ENCODE measurements at regions not wholly inside any gene's neighbourhood (a gene's known extent, or its start where the extent isn't known, plus 50 kb on each side); places are given as distances from the start of the nearest gene placed in this dataset.
A peak's percentile ranks its signal among the peaks of the same experiment; 100 is the strongest.

DNA sequence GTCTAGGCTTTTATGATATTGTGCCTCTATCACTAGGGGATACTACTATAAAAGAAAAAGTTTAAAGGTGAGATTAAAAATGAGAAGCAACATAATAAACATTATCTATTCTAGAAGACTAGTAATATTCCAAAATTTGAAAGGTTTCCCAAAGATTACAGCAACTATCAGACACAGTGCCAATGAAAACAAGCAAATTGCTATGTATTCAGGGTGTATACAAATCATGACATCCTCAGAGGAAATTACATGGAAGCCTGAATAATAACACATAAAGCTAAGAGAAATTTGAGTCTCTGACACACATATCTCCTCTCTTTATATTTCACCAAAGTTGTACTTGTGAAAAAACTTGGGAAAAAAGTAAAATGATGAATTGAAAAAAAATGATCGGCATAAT lies 327.0 kb downstream of the SEC23A start:
- Histone ChIP-seq H3K4me3 (ENCODE audit: insufficient read length, low read depth) (no peak overlapping the region), H3K27me3 (ENCODE audit: insufficient read depth, insufficient read length) (no peaks in the 10 kb centered on the region), H3K36me3 (ENCODE audit: insufficient read depth, insufficient read length, low read length) (no peaks in the 10 kb centered on the region), H3K9me3 (ENCODE audit: insufficient read depth, low read length) (no peaks in the 10 kb centered on the region), H3K9ac (ENCODE audit: insufficient read length, low read depth) (no peak overlapping the region), H3K4me1 (ENCODE audit: insufficient read depth, insufficient read length) (no peaks in the 10 kb centered on the region)
- DNase-seq (ENCODE audit: low read depth, low spot score): no peak
- TF ChIP-seq ZNF274 (IDR thresholded peaks at IDR 0.05; ENCODE audit: low read depth, low read length) (no peak), YY1 (IDR thresholded peaks at IDR 0.05; ENCODE audit: insufficient read depth, insufficient read length) (no peak), SUZ12 (IDR thresholded peaks at IDR 0.05; ENCODE audit: extremely low read depth, insufficient read depth, insufficient read length) (no peak)

DNA sequence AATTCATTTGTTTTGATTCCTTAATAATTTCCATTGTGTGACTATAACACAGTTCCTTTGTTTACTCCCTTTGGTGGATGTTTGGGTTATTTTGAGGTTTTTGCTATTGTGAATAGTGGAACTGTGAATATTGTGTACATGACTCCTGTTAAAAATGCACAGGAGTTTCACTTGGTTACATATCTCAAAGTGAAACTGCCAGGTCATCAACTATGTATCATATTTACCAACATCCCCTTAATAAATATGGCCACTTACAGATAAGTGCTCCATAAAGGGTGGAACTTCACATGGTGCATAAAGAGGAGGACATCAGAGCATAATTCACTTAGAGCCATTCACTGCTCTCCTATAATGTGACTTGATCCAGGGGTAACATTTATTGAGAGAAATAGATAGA lies 328.9 kb downstream of the SEC23A start:
- TF ChIP-seq SUZ12 (IDR thresholded peaks at IDR 0.05; ENCODE audit: extremely low read depth, insufficient read depth, insufficient read length) (no peak), ZNF274 (IDR thresholded peaks at IDR 0.05; ENCODE audit: low read depth, low read length) (no peak), YY1 (IDR thresholded peaks at IDR 0.05; ENCODE audit: insufficient read depth, insufficient read length) (no peak)
- DNase-seq (ENCODE audit: low read depth, low spot score): no peak
- Histone ChIP-seq H3K4me1 (ENCODE audit: insufficient read depth, insufficient read length) (no peaks in the 10 kb centered on the region), H3K9me3 (ENCODE audit: insufficient read depth, low read length) (no peaks in the 10 kb centered on the region), H3K9ac (ENCODE audit: insufficient read length, low read depth) (no peak overlapping the region), H3K27me3 (ENCODE audit: insufficient read depth, insufficient read length) (no peaks in the 10 kb centered on the region), H3K36me3 (ENCODE audit: insufficient read depth, insufficient read length, low read length) (no peaks in the 10 kb centered on the region), H3K4me3 (ENCODE audit: insufficient read length, low read depth) (no peak overlapping the region)

- no peak overlapping the region for H3K9ac ChIP-seq (ENCODE audit: insufficient read length, low read depth)
- no peaks in the 10 kb centered on the region for H3K9me3 ChIP-seq (ENCODE audit: insufficient read depth, low read length)
- DNase-seq (ENCODE audit: low read depth, low spot score): no peak
- no peaks in the 10 kb centered on the region for H3K27me3 ChIP-seq (ENCODE audit: insufficient read depth, insufficient read length)
- no peaks in the 10 kb centered on the region for H3K4me1 ChIP-seq (ENCODE audit: insufficient read depth, insufficient read length)
- no peak overlapping the region for H3K4me3 ChIP-seq (ENCODE audit: insufficient read length, low read depth)
- TF ChIP-seq SUZ12 (IDR thresholded peaks at IDR 0.05; ENCODE audit: extremely low read depth, insufficient read depth, insufficient read length): no peak
- no peak for TF ChIP-seq YY1 (IDR thresholded peaks at IDR 0.05; ENCODE audit: insufficient read depth, insufficient read length)
- TF ChIP-seq ZNF274 (IDR thresholded peaks at IDR 0.05; ENCODE audit: low read depth, low read length): no peak
- no peaks in the 10 kb centered on the region for H3K36me3 ChIP-seq (ENCODE audit: insufficient read depth, insufficient read length, low read length)
Observed at GRCh38 chr14:38770251-38770650, 332.8 kb downstream of the SEC23A start.

DNA sequence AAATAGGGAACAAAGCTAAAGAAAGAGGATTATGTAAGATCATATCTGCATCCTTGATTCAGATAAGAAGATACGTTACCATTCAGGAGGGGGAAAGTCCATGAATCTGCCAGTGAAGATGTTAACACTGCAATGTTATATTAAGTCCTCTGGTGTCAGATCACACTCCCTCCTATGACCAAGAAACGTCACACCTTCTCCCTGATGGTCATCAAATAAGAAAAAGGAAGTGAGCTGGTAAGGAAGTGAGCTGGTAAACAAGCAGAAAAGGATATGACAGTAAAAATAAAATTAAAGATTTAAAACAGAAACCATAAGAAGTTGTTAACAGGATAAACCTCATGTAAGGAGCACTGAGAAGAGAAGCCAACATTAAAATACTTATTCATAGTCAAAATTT lies 340.2 kb downstream of the SEC23A start:
- Histone ChIP-seq H3K4me3 (ENCODE audit: insufficient read length, low read depth) (no peak overlapping the region), H3K9me3 (ENCODE audit: insufficient read depth, low read length) (no peaks in the 10 kb centered on the region; the same call in 1 of the 2 replicates), H3K27me3 (ENCODE audit: insufficient read depth, insufficient read length) (no peaks in the 10 kb centered on the region), H3K36me3 (ENCODE audit: insufficient read depth, insufficient read length, low read length) (no peaks in the 10 kb centered on the region), H3K4me1 (ENCODE audit: insufficient read depth, insufficient read length) (no peaks in the 10 kb centered on the region), H3K9ac (ENCODE audit: insufficient read length, low read depth) (no peak overlapping the region)
- no peak for TF ChIP-seq SUZ12 (IDR thresholded peaks at IDR 0.05; ENCODE audit: extremely low read depth, insufficient read depth, insufficient read length)
- no peak for DNase-seq (ENCODE audit: low read depth, low spot score)

- H3K4me3 ChIP-seq (ENCODE audit: insufficient read length, low read depth): no peak overlapping the region
- DNase-seq (ENCODE audit: low read depth, low spot score): no peak
- TF ChIP-seq YY1 (IDR thresholded peaks at IDR 0.05; ENCODE audit: insufficient read depth, insufficient read length) (no peak), SUZ12 (IDR thresholded peaks at IDR 0.05; ENCODE audit: extremely low read depth, insufficient read depth, insufficient read length) (no peak), ZNF274 (IDR thresholded peaks at IDR 0.05; ENCODE audit: low read depth, low read length) (no peak)
- no peak overlapping the region for H3K9ac ChIP-seq (ENCODE audit: insufficient read length, low read depth)
- no peaks in the 10 kb centered on the region for H3K36me3 ChIP-seq (ENCODE audit: insufficient read depth, insufficient read length, low read length)
- no peaks in the 10 kb centered on the region for H3K27me3 ChIP-seq (ENCODE audit: insufficient read depth, insufficient read length)
- H3K4me1 ChIP-seq (ENCODE audit: insufficient read depth, insufficient read length): no peaks in the 10 kb centered on the region
- H3K9me3 ChIP-seq (ENCODE audit: insufficient read depth, low read length): no peaks in the 10 kb centered on the region; the same call in 1 of the 2 replicates
Observed at GRCh38 chr14:38762426-38762825, 340.6 kb downstream of the SEC23A start.

DNA sequence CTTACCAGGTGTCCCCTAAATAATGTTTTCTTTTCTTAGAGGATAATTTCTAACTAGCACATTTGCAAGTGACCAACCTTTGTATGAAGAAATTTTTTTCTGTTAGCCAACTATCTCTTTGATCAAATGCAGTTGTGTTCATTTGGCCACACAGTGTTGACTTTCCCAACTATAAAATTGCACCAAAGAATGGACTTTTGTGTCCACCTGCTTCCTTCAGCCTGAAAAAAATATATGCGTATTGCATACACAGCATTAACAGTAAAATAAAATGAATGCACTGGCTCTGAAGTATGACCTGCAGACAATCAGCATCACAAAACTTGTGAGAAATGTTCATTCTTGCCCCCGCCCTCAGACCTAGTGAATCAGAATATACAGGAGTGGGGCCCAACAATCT lies 342.0 kb downstream of the SEC23A start:
- Histone ChIP-seq H3K36me3 (ENCODE audit: insufficient read depth, insufficient read length, low read length) (no peaks in the 10 kb centered on the region), H3K4me1 (ENCODE audit: insufficient read depth, insufficient read length) (no peaks in the 10 kb centered on the region), H3K4me3 (ENCODE audit: insufficient read length, low read depth) (no peak overlapping the region), H3K27me3 (ENCODE audit: insufficient read depth, insufficient read length) (no peaks in the 10 kb centered on the region), H3K9ac (ENCODE audit: insufficient read length, low read depth) (no peak overlapping the region), H3K9me3 (ENCODE audit: insufficient read depth, low read length) (no peaks in the 10 kb centered on the region; the same call in 1 of the 2 replicates)
- DNase-seq (ENCODE audit: low read depth, low spot score): no peak
- TF ChIP-seq SUZ12 (IDR thresholded peaks at IDR 0.05; ENCODE audit: extremely low read depth, insufficient read depth, insufficient read length): no peak
- TF ChIP-seq YY1 (IDR thresholded peaks at IDR 0.05; ENCODE audit: insufficient read depth, insufficient read length): no peak
- no peak for TF ChIP-seq ZNF274 (IDR thresholded peaks at IDR 0.05; ENCODE audit: low read depth, low read length)

DNA sequence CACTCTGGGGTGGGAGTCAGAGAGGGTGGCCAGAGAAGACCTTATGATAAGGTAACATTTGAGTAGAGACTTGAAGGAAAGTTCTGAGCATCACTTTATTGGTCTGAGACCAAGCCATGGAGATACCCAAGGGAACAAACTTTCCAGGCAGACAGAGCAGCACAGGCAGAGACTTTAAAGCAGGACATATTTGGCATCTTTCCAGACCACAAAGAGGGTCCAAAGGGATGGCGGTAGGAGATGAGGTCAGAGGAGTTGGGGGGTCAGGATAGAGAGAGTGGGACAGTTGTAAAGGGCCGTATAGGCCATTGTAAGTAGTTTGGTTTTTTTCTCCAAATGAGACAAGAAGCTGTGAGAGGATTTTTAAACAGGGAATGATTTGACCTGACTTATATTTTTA lies 344.4 kb downstream of the SEC23A start:
- TF ChIP-seq SUZ12 (IDR thresholded peaks at IDR 0.05; ENCODE audit: extremely low read depth, insufficient read depth, insufficient read length) (no peak), YY1 (IDR thresholded peaks at IDR 0.05; ENCODE audit: insufficient read depth, insufficient read length) (no peak), ZNF274 (IDR thresholded peaks at IDR 0.05; ENCODE audit: low read depth, low read length) (no peak)
- Histone ChIP-seq H3K27me3 (ENCODE audit: insufficient read depth, insufficient read length) (no peaks in the 10 kb centered on the region), H3K4me1 (ENCODE audit: insufficient read depth, insufficient read length) (no peaks in the 10 kb centered on the region), H3K4me3 (ENCODE audit: insufficient read length, low read depth) (no peak overlapping the region), H3K36me3 (ENCODE audit: insufficient read depth, insufficient read length, low read length) (no peaks in the 10 kb centered on the region), H3K9ac (ENCODE audit: insufficient read length, low read depth) (no peak overlapping the region), H3K9me3 (ENCODE audit: insufficient read depth, low read length) (no peaks in the 10 kb centered on the region)
- DNase-seq (ENCODE audit: low read depth, low spot score): no peak

- no peak overlapping the region for H3K4me3 ChIP-seq (ENCODE audit: insufficient read length, low read depth)
- H3K27me3 ChIP-seq (ENCODE audit: insufficient read depth, insufficient read length): no peaks in the 10 kb centered on the region
- TF ChIP-seq ZNF274 (IDR thresholded peaks at IDR 0.05; ENCODE audit: low read depth, low read length) (no peak), SUZ12 (IDR thresholded peaks at IDR 0.05; ENCODE audit: extremely low read depth, insufficient read depth, insufficient read length) (no peak), YY1 (IDR thresholded peaks at IDR 0.05; ENCODE audit: insufficient read depth, insufficient read length) (no peak)
- no peaks in the 10 kb centered on the region for H3K9me3 ChIP-seq (ENCODE audit: insufficient read depth, low read length)
- DNase-seq (ENCODE audit: low read depth, low spot score): peak; percentile 16
- H3K4me1 ChIP-seq (ENCODE audit: insufficient read depth, insufficient read length): no peaks in the 10 kb centered on the region
- no peaks in the 10 kb centered on the region for H3K36me3 ChIP-seq (ENCODE audit: insufficient read depth, insufficient read length, low read length)
- H3K9ac ChIP-seq (ENCODE audit: insufficient read length, low read depth): no peak overlapping the region
Observed at GRCh38 chr14:38755036-38755435, 348.0 kb downstream of the SEC23A start.
